Amniotic epithelial cell (primary cell): ENCODE measurements at regions not wholly inside any gene's neighbourhood (a gene's known extent, or its start where the extent isn't known, plus 50 kb on each side); places are given as distances from the start of the nearest gene placed in this dataset.

Source experiments
- DNase-seq: peaks from one replicate; pipeline ENCODE4 v3.0.0-alpha.2; 2010; ENCODE audit warnings: low read depth

DNA sequence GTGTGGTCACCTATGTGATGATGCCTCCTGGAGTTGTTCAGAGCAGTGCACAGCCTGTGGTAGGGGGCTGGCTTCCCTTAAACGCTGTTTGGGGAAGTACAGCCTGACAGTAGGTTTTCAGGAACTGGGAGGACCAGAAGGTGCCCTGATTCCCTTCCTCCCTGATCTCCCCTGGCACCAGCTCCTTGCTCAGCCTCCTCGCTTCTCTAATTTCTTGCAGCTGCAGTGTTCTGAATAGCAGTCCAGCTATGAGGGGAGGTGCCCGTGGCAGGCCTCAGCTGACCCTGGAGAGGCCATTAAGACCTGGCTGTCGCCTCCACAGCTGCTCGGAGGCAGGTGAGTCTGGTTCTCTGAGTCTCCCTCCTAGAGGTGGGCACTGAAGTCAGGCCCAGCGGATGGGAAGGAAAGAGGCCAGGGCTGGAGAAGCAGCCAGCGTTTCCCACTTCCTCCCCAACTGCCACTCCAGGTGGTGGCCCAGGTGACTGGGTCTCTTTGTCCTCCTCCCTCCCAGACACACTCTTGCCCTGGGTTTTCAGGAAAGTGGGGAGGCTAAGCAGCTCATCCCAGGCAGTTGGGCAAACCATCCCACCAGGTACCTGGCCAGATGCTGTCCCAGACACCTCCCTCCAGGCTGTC is 52.0 kb upstream of the RPL11 start:
- no peak for DNase-seq

DNA sequence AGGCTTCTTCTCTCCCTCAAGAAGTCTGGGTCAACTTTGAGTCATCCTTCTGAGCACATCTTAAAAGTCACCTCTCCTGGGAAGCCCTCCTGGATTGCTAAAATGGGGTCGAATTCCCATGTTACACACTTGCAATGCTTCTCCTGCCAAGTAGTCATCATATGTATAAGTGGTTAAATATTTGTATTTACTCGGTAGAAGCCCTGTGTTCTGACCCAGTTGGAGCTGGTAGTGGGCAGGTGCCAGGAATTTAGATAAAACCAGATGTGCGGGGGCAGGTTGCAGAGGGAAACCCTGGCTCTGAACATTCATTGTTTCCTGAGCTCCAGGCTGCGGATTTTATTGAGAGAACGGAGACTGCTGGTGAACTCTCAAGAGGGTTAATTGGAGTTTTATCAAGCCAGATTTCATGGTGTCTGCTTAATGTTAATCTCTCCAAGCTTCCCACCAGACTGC is 52.8 kb upstream of the RPL11 start:
- peak; percentile 20 for DNase-seq

DNA sequence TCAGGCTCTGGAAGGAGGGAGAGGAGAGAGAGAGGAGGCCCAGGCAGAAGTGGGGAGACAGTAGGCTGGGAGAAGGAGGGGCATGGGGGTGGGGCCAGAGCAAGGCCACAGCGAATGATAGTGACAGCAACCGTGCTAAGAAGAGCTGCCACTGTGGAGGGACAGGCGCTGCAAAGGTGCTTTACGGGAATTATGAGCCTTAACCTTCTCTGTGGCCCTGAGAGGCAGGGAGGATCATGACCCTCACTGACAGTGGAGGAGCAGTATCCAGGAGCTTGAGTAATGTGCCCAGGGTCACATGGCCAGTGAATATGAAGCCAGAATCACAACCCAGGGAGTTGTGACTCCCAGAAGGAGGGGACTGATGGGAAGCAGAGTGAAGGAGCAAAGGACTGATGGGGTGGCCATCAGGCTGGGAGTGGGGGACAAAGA is 53.4 kb upstream of the RPL11 start:
- DNase-seq: no peak

DNA sequence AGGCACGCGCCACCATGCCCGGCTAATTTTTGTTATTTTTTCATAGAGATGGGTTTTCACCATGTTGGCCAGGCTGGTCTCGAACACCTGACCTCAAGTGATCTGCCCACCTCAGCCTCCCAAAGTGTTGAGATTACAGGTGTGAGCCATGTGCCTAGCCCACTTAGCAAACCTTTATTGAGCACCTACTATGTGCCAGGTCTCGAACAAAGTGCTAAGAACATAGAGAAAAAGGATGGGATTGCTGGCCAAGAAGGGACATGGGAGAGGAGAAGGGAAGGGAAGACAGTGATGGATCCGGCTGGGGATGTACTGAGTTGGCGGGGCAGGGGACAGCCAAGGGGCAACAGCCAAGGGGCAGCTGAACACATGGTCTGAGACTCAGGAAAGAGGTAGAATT is 55.6 kb upstream of the RPL11 start:
- DNase-seq: no peak

DNA sequence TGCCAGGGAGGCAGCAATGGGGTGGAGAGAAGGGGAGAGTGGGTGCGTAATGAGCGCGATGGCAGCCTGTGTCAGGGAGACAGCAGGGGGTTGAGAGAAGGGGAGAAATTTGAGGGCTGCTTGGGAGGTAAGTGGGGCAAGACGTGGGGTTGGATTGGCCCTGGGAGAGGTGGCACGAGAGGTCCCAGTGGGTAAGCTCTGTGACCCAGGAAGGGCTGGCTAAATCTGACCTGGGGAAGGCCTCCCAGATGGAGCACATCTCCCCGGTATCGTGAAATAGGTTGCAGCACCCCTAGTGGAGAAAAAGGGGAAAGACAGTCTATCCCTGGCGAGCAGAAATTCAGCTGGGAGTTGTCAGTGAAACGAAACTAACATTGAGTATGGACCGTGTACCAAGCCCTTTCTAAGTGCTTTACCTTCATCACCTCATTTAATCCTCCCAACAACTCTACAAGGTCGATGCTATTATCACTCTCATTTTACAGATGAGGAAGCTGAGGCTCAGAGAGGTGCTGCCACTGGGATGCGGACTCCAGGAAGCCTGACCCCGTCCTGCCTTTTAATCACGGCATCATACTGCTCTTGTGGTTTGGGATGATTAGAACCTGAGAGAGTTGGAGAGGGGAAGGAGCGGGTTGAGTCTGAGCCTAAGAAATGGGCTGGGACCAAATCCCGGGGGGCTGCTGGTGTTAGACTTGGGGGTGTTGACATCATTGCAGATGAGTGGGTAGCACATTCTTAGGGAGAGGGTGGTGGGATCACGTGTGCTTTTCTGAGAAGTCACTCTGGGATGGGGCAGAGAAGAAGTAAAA is 56.6 kb upstream of the RPL11 start:
- DNase-seq: peak; percentile 65

DNA sequence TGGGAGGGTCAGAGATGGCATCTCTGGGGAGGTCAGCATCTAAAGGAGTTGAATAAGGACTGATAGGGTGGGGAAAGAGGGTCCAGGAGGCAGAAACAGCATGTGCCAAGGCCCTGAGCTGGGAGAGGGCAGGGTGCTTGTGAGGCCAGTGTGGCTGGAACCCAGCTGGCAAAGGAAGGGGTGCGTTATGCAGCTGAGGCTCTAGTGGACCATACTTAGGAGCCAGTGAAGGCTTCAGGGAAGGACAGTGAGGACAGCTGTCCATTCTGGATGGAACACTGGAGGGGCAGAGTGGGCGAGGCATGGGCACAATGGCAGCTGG is 57.1 kb upstream of the RPL11 start:
- no peak for DNase-seq

DNA sequence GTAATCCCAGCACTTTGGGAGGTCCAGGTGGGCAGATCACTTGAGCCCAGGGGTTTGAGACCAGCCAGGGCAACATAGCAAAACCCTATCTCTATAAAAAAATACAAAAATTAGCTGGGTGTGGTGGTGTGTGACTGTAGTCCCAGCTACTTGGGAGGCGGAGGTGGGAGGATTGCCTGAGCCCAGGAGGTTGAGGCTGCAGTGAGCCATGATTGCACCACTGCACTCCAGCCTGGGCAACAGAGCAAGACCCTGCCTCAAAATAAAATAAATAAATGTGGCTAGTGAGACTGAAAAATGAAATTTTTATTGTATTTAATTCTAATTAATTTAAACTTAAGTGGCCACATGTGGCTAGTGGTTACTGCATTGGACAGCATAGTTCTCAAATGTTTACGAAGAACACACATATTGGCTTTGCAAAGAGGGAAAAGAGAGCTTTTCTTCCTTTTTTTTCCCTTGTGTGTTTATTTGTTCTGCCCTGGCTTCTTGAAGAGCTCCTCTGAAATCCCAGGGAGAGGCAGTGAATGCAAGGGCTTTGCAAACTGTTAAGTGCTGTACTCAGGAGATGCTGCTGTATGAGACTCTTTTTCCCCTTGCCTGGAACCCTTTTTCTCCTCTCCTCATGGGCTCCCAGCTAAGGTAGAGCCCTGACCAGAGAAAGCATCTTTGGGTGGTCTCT is 59.0 kb upstream of the RPL11 start:
- DNase-seq: no peak

DNA sequence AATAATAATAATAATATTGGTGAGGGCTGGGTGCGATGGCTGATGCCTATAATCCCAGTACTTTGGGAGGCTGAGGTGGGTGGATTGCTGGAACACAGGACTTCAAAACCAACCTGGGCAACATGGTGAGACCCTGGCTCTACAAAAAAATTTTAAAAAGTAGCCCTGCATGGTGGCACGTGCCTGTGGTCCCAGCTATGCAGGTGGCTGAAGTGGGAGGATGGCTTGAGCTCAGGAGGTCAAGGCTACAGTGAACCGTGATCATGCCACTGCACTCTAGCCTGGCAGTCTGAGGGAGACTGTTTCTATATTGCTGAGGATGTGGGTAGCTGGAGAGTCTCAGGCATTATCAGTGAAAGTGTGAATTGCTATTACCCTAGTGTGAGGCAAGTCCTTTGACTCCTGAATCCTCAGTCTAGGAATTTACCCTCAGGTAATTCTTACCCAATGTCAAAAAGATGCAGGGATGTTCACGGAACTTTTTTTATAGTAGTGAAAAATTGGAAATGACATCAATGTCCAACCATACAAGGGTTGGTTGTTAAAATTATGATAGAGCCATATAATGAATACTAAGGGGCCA is 61.8 kb upstream of the RPL11 start:
- DNase-seq: no peak

DNA sequence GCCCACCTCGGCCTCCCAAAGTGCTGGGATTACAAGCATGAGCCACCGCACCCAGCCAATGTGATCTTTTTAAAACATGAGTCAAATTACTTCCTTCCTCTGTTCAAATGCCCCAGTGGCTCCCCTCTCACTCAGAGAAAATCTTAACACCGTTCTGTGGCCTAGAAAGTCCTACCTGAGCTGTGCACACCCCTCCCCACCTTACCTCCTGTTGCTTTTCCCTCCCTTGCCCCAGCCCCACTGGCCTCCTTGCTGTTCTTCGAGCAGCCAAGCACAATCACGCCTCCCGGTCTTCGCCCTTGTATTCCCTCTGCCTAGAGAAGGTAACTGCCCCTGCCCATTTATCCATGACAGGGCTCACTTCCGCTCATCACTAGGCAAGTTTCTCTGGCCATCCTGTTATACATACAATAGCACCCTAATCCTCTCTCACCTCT is 62.6 kb upstream of the RPL11 start:
- DNase-seq: no peak

DNA sequence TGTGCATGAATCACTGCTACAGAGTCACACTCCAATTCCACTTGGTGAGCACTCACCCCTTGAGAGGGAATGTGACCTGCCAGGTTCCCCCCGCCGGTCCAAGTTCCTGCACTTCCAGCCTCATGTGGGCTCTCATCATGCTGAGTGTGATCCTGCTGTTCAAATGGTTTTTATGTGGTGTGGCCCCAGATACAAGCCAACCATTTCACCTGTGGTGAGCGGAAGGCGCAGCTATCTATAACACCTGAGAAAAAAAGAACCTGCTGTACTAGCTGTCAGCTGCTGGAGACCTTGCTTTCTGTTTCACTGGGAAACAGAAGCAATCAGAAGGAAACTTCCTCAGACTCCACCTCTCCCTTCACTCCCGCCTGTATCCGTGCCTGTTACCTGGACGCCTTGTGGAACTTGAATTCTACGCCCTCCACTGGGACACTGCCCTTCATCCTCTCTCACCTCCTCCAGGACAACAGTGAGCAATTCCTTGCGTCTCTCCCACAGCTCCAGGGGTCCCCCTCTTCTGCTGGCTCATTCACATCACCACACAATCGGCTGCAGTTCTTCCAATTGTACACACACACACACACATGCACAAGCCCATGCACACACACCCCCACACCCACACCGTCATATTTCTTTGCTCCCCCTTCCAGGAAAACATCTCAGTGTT is 64.4 kb upstream of the RPL11 start:
- DNase-seq: no peak

DNA sequence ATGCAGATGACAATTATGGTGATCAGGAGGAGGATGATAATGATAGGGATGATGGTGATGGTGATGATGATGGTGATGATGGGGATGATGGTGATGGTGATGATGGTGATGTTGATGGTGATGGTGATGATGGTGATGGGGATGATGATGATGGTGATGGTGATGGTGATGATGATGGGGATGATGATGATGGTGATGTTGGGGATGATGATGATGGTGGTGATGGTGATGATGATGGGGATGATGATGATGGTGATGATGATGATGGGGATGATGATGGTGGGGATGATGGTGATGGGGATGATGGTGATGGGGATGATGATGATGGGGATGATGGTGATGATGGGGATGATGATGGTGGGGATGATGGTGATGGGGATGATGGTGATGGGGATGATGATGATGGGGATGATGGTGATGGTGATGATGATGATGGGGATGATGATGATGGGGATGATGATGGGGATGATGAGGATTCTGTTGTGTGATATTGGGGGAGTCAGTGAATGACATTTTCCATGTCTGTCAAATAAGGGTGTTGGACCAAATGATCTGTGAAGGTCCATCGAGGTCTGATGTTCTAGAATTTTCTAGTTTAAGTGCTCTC is 65.6 kb upstream of the RPL11 start:
- DNase-seq: no peak

DNA sequence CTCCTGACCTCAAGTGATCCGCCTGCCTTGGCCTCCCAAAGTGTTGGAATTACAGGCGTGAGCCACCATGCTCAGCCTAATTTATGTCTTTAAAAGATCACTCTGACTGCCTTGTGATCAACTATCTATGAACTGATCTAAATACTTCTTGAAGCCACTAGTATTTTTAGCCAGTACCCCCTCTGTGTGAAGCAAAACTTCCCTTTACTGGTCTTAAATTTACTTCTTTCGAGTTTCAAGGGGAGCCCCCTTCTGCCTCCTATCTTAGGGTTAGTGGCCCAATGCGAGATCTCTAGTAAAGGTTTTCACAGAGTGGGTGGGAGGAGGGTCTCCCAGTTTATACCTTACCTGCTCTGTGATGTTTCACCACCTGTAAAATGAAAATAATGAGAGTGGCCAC is 66.1 kb upstream of the RPL11 start:
- no peak for DNase-seq

DNA sequence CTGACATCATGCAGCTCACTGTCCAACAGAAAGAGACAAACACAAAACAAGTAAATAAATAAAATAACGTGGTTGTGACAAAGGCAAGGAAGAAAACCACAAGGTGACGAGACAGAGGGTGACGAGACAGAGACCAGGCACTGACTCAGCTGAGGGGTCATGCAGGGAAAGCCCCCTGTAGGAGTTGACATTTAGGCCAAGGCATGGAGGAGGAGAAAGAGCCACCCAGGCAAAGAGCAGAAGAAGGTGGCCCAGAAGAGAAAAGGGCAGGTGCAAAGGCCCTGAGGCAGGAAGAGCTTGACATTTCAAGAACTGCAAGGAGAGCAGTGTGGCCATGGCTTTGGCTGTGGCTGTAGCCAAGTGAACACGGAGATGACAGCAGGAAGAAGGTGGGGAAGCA is 65.1 kb upstream of the ID3 start:
- no peak for DNase-seq

DNA sequence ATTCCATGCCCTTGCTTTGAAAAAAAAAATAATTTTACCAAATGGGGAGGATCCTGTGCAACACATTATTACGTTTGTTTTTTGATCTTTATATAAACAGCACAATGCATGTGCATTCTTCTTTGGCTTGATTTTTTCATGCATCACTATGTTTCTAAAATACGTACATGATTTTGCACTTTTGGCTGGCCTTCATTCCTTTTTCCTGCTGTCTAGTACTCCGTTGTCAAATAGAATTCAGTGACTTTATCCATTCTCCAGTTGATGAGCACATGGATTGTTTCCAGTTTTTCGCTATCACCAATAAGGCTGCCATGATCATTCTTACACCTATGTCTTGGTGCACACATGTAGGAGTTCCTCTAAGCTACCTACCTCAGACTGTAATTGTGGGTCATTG is 63.0 kb upstream of the ID3 start:
- DNase-seq: no peak

DNA sequence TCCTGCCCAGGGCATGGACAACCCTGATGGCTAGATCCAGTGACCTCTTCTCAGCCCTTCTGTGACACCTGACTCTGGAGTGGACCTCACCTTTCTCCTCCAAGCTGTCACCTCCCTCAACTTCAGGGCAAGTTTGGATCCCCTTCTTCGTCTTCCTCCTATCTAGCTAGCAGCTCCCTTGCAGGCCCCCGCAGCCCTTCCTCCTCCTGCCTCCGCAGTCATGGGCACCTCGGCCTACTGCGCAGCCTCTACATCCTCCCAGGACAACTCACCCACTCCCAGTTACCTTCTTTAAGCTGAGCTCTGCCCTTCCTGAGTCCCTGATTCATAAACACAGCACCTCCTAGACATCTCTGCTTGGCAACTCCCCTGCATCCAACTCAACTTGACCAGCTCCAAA is 61.3 kb upstream of the ID3 start:
- DNase-seq: no peak

DNA sequence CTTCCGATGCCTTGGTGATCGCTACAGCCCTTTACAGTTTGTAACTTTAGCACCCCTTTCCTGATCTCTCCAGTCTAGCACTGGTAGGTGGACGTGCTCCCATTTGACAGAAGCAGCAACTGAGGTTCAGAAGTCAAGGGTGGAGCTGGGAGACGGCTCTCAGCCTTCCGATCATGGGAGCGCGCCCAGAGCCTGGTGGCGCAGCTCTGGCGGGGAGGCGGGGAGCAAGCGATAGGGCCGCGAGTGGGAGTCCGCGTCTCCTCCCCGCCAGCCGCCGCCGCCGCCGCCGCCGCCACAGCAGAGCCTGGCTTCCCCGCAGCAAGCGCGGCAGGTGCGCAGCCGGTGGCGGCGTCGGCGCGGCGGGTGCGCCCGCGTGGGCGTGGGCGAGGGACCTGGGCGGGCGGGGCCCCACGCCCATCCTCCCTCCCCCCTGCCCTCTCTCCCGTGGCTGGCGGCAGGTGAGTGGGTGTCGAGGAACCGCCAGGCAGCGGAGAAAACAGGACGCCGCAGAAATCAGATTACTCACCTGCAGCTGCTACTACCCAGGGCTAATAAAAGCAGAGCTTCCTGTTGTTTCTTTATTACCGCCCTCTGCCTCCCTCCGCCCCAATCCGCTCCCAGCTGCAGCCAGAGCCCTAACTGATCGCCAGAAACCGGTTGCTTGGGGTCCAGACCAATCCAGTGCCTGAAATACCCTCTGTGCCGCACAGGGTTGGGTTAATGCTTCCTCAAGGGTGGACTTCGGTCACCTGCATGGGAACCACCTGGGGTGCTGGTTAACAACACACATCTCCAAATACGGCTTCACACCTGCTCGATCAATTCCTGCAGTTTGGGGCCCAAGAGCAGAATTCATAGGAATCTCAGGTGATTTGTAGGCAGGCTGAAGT is 60.2 kb upstream of the ID3 start:
- peak; percentile 25 for DNase-seq

DNA sequence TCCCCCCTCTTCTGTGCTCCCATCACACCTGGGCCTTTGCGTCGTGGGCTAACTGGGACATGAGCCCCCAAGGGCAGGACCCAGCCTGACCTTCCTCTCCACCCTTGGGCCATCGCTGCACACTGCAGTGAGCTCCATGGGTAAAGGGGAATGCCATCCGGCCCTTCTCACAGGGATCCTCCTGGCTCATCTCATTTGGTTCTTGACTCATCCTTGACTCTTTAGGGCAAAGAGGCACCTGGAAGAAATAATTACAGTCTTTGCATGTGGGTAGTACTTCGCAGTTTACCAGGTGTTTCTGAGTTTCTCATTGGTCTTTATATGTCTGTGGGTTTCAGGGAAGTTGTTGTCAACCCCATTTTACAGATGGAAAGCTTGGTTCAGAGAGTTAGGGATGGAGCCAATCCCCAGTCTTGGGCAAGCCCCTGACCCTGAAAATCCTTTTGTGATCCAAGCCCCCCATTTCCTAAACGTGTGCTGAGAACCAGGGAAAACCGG is 59.3 kb upstream of the ID3 start:
- DNase-seq: no peak

DNA sequence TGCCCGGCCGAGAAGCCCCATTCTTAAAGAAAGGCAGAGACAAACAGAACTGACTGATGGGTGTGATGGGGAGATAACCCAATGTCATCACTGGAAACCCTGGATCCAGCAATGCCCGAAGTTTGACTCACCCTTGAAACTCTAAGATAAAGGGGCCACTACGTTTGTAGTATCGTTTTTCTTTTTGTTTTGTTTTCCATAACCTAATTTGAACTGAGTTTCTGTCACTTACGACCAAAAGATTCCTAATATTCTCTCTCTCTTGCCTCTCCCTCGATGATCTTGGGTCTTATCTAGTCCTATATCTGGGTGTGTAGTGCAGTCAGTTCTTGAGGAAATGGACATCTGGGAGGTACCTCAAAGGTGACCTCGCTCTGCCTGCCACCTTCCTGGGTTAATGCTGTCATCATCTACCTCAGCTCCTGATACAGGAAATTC is 57.8 kb upstream of the ID3 start:
- DNase-seq: peak; percentile 77

DNA sequence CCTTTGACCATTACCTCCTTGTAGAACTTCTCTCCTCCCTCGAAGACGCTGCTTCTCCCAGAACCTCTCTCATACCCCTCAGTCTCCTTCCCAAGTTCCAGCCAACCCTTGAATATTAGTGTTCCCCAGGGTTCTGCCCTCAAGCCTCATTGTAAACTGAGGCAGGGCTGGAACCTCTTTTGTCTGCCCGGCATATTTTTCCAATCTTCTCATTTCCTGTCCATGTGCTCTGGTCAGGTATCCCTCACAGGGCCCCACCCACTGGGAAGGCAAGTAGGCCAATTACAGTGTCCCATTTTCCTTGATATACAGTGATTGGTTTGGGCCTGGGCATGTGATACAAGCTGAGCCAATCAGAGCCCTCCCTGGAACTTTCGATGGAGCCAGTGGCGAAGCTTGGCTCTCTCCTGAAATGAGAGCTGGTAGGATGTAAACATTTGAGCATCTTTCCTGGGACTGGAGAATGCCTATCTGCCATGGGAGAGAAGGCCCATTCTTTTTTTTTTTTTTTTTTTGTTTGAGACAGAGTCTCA is 57.1 kb upstream of the ID3 start:
- no peak for DNase-seq

DNA sequence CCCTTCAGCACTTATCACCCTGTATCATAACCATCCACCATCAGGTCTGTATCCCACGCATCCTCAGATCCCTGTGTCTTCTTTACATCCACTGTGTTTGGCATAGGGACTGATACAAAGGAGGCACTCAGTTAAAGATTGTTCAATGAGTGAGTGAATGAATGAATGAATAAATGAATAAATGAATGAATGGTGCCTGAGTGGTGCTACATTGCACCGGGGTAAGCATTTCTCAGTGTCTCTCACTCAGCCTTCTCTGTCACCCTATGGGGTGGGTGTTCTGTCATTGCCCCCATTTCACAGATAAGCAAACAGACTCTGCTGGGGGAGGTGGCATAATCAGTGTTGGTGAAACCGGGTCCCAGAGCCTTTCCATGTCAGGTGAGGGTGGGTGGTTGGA is 56.6 kb upstream of the ID3 start:
- DNase-seq: no peak
